GM18508 (cell line): ENCODE measurements at regions not wholly inside any gene's neighbourhood (a gene's known extent, or its start where the extent isn't known, plus 50 kb on each side); places are given as distances from the start of the nearest gene placed in this dataset.
"Not testable (repeated sequence)": the region's sequence is repeated elsewhere in the genome, so short reads cannot be mapped to it uniquely, and the experiment has no call there.

Experiments used
- ATAC-seq: cut with Tn5 transposase; IDR thresholded peaks from one replicate; pipeline ENCODE4 v1.9.1; 2021; ENCODE audit warnings: moderate number of reproducible peaks; ENCODE audit not compliant: insufficient read depth, unreplicated experiment

DNA sequence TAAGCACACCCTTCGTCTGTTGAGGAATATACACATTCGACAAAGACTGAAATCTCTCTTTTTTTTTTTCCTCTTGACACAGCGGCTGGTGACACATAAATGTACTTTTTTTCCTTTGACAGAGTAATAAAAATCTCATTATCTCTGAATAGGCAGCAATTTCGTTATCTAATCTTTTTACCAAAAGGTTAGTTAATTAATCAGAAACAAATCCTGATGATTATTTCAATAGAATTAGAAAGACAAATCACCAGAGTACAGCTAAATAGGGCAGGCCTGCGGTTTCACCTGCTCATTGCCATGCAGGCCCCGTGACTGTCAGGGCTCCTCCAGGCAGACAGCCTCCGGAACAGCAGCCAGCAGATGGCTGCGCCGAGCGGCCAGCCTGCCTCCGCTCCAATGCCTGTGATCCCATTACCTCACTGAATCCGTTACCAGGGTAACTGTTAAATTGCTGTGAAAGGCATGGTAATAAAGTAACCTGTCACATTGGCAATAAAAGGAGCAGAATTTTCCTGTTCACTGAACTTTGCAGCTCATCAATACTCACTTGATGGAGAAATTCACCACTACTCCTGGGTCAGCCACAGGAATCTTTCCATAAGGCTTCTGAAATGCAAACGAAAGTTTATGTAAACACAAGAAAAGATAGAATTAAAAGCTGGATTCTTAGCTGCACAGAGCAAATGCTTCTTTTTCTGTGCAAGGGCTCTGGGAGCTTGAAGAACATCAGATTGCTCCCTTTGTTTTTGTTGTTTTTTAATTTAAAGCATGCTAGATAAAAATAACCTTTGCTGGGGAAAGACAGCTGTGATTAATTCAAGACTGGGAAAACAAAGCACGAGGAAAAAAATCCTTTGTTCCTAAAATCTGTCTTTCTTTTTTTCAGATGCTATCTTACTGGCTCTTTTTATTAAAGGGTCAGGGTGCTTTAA lies 666.4 kb upstream of the ZNF608 start:
- no peak for ATAC-seq

DNA sequence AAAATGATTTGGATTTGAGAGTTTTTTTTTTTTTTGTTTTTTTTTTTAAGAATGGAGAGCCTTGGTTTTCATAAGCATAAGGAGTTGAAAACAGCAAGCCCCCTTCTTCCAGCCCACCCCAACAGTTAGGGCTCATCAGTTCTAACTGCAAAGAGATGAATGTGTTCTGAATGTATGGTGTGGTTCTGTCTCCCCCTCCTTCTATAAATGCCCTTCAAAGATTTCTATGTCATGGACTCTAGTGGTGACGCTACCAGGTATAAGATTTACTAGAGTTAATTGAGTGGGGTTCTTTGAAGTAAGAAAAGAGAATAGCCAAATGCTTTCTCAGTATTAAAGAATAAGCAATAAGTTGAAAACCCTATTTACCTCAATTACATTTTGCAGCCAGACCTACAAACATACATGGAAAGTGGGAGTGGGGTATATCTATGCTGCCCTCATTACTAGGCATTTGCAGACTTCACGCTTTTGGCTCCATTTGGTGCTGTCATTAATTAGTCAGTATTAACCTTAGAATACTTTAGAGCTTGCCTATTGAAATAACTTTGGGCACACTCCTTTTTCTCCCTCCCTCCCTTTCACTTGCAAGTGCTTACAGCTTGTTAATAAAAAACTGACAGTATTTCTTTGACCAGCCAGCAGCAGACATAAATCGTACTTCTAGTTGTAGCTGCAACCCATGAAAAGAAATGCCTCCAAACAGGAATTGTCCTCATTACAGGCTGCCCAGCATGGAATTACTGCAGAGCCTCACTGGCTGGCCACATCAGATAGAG lies 667.2 kb upstream of the ZNF608 start:
- no peak for ATAC-seq

DNA sequence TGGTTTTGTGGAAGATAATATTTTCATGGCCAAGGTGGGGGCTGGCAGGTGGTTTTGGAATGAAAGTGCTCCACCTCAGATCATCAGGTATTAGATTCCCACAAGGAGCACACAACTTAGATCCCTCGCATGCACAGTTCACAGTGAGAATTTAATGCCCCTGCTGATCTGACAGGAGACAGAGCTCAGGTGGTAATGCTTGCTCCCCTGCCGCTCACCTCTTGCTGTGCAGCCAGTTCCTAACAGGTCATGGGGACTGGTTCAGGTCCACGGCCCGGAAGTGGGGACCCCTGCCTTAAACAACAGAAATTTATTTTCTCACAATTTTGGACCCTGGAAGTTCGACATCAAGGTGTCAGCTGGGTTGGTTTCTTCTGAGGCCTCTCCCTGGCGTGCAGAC lies 668.7 kb upstream of the ZNF608 start:
- no peak for ATAC-seq

DNA sequence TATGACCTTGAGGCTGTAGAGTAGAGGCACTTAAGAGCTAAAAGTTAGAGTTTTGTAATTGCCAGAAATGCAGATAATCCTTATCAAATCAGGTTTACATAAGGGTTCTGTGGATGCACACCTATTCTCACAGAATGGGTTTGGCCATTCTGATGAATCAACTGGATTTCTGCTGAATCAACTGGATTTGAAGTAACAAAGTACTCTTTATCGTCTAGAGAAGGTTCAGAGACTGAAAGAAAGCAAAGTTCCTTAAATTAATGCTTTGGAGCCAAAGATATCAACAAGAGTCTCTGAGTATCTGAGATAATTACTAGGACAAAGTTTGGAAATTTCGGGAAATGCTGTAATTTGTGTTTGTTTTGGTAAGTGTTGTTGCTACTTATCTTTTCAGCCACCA lies 669.6 kb upstream of the ZNF608 start:
- no peak for ATAC-seq

DNA sequence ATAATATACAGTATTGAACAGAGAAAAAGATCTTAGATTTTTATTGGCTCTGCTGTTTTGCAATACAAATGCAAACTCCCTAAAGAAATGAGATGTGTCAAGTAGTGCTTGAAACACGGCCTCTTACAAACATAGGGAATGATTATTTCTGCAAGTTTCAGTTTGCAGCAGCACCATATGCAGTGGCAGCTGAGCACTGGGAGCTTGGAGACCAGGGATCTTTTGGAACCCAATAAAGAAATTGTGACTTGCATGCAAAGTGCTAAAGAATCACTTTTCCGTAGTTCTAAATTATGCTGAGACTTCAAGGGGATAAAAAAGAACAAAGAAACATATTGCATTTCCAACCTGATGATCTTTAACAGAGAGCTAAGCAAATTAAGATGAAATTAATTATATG lies 674.6 kb upstream of the ZNF608 start:
- no peak for ATAC-seq

DNA sequence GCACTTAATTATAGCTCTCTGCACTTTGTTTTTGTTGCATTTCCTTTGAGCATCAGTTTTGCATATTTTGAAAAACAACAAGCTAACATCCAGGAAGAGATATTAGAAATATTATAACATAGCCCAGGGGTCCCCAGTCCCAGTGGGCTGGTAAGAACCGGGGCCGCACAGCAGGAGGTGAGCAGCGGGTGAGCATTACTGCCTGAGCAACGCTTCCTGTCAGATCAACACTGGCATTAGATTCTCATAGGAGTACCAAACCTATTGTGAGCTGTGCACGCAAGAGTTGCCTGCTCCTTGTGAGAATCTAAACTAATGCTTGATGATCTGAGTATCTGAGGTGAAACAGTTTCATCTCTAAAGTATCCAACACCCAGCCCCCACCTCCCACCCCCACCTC lies 675.9 kb upstream of the ZNF608 start:
- ATAC-seq = no peak

DNA sequence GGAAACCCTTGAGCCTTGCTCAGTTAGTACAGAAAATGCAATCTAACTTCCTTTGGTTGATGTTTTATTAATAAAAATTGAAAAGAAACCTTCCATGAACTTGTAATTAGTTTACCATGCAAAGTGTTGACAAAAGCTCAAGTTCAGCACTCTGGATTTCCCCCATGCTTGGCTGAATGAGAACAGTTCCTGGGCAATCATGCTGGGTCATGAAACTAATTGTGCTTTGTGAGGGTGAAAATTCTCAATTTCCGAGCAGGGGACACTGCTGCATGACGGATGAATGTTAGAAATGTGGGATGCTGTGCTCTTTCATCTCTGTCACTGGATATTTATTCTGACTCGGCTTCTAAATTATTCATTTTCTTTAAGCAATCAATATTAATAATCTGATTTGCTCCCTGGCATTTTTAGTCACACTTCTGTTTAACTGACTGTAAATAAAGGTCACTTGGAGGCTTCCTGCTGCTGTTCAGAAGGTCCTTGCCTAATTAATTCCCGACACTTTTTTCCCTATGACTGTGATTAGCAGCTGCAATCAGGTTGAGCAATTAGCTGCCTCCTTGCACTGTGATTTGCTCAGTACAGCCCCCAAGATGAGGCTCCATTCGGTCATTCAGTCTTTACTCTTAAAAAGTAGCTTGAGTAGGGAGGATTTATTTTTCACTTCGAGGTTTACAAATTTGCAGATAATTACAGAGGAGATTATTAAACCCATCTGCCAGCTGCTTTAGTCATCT lies 678.1 kb upstream of the ZNF608 start:
- no peak for ATAC-seq

DNA sequence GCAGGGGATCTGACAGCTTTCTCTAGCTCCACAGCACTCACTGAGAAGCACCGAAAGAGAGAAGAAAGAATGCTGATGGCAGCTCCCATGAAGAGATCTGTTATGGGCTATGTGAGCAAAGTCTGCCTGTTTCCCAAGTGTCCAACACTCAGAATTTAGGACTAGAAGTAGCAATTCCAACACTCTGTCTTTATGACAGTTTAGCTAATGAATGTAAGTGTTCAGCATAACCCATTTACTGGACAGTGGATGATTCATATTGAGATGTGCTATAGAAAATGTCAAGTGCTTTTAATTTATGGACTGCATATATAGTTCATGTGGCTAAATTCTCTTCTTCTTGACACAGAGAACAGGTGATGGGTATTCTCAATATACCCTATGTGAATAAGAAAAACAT lies 683.1 kb upstream of the ZNF608 start:
- ATAC-seq = no peak

DNA sequence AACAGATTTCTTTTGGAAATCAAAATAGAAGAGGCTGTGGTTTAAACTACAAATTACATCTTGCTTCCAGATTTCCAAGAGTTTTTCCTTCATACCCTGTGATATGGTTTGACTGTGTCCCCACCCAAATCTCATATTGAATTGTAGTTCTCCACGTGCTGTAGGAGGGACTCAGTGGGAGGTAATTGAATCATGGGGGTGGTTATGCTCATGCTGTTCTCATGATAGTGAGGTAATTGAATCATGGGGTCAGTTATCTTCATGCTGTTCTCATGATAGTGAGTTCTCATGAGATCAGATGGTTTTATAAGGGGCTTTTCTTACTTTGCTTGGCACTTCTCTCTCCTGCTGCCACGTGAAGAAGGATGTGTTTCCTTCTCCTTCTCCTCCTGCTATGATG lies 687.0 kb upstream of the ZNF608 start:
- ATAC-seq = no peak

DNA sequence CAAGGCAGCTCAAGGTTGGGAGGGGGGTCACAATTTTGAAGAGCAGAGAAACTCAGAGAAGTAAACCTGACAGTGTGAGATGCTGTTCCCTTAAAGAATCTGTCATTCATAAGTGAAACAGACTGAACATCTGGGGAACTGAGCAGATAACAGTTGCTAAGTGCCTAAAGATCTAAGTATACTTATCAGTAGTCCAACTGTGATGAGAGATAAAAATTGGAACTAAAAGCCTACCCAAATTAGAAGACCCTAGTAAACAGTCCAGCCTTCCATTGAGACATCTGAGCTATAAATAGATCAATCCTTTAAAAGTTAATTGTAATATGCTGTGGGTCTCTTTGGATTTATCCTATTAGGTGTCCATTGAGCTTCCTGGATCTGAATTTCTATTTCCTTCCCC lies 692.8 kb upstream of the ZNF608 start:
- ATAC-seq = no peak

DNA sequence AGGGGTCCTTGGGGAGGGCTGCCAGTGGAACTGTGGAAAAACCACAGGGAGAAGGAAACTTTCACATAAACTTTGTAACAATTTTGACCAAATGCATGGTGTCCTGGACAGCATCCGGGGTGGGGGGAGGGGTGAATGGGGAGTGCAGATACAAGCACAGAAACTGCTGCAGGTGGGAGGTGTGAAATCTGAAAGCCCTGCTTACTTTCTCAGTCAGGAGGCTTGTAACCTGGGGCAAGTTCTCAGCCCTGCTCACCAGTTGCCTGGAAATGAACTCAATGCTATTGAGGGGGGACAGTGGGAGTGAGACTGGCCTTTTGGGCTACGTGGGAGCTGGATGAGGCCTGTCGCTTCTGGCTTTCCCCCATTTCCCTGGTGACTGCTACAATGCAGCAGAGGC lies 694.5 kb upstream of the ZNF608 start:
- no peak for ATAC-seq

DNA sequence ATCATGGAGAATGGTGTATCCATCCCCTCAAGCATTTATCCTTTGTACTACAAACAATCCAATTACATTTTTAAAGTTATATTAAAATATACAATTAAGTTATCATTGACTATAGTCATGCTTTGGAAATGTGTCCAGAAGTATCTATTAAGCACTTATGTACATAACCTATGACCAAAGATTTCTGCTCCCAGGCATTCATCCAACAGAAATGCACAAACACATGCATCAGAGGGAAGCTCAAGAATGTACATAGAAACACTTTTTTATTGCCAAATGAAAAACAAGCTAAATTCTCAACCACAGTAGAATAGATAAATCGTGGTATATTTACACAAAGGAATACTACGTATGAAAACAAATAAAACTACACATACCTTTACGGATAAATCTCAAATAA lies 700.5 kb upstream of the ZNF608 start:
- no peak for ATAC-seq

DNA sequence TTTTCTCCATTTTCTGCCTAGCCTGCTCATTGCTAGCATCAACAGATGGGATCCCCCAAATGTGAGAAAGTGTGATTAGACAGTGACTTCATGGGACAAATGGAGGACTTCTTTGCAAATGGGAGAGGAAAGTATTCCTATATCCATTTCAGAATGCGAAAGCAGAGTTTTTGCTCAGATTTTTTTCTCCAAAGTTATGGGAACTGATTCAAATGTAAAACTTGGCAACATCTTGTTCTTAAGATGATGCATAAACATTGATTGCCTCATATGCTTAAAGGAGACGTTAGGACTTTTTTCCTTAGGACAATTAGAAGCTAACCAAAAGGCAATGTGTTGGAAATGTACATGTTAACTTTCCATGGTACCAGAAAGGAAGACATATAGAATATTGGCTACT lies 704.3 kb upstream of the ZNF608 start:
- no peak for ATAC-seq

DNA sequence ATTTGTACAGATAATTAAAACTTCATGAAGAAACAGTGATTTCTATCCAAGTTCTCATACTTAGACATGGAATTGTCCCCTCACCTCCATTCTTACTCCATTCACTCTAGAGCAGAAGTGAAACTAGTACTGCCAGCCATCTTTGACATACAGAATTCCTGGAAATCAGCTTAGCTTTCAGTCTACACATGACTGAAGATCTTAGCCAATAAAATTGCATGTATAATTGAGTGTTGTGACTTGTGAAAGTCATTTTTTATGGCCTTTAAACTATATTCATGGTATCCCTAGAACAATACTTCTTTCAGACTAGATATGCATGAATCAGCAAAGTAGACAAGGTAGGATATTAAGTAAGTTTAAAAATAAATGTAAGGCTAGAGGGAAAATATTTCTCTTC lies 705.2 kb upstream of the ZNF608 start:
- no peak for ATAC-seq

DNA sequence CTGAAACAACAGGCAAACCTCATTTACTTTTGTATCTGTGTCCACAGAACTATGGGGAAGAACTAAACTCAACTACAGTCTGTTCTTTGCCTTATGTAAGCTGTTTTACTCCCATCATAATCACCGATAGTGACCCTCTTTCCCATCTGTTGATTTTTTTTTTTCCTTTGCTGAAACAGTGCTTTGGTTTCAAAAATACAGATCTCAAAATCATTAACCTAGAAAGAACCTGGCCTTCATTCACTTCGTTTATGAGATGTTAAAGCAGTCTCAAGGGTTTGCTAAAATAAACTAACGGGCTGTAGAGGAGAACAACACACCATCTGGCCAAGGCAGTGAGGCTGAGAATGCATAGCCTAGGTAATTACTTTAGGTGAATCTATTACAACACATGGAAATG lies 706.6 kb upstream of the ZNF608 start:
- no peak for ATAC-seq

DNA sequence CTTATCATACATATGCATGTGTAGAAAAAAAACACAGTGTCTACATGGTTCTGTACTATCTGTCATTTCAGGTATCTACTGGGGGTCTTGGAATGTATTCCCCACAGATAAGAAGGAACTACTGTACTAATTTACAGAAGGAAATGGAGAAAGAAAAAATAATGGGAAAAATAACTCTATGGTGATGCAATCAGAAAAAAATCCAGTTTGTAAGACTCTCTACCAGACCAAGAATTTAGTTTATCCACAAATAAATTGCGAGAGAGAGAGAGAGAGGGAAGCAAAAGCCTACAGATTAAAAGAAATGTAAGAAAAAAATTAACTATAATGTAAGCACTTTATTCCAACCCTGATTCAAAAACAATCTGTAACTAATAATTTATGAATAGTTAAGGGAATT lies 708.6 kb upstream of the ZNF608 start:
- ATAC-seq = no peak

DNA sequence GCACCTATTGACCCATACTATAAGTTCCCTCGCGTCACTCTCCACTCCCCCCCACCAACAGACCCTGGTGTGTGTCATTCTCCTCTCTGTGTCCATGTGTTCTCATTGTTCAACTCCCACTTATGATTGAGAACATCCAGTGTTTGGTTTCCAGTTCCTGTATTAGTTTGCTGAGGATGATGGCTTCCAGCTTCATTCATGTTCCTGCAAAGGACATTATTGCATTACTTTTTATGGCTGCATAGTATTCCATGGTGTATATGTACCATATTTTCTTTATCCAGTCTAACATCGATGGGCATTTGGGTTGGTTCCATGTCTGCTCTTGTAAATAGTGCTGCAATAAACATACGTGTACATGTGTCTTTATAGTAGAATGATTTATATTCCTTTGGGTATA lies 709.6 kb upstream of the ZNF608 start:
- ATAC-seq = not testable (repeated sequence)

DNA sequence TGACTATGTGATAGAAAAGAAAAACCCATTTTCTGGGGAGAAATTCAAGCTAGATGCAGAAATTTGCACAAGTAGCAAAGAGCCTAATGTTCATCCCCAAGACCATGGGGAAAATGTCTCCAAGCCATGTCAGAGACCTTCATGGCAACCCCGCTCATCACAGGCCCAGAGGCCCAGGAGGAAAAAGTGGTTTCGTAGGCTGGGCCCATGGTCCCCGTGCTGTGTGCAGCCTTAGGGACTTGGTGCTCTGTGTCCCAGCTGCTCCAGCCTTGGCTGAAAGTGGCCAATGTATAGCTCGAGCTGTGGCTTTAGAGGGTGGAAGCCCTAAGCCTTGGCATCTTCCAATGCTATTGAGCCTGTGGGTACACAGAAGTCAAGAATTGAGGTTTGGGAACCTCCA lies 711.2 kb upstream of the ZNF608 start:
- ATAC-seq = no peak

DNA sequence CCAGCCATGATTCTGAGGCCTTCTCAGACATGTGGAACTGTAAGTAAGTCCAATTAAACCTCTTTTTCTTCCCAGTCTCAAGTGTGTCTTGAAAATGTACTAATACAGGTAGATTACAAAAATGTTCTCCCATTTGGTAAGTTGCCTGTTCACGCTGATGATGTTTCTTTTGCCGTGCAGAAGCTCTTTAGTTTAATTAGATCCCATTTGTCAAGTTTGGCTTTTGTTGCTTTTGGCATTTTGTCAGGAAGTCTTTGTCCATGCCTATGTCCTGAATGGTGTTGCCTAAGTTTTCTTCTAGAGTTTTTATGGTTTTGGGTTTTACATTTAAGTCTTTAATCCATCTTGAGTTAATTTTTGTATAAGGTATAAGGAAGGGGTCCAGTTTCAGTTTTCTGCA lies 712.5 kb upstream of the ZNF608 start:
- ATAC-seq = not testable (repeated sequence)

DNA sequence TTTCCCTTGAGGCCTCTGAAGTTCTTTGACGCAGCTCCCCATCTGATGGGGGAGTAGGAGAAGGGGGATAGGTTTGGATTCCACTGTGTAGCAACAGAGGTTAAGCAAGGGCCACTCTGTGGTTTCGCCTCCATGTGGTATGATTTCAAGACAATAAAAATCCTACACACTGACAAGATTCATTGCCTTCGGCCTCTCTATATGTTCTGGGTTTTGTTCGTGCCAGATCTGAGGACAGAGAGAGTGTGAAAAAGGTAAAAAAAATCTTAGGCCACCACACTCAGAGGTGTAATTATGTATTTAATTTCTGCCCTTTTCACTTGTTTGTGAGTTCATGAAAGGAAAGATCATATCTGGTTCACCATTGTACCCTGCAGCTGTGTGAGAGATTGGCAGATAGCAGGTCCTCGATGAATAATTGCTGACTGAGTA lies 715.2 kb upstream of the ZNF608 start:
- ATAC-seq = no peak
